ENCODE measurements at regions not wholly inside any gene's neighbourhood (a gene's known extent, or its start where the extent isn't known, plus 50 kb on each side); places are given as distances from the start of the nearest gene placed in this dataset.

DNA sequence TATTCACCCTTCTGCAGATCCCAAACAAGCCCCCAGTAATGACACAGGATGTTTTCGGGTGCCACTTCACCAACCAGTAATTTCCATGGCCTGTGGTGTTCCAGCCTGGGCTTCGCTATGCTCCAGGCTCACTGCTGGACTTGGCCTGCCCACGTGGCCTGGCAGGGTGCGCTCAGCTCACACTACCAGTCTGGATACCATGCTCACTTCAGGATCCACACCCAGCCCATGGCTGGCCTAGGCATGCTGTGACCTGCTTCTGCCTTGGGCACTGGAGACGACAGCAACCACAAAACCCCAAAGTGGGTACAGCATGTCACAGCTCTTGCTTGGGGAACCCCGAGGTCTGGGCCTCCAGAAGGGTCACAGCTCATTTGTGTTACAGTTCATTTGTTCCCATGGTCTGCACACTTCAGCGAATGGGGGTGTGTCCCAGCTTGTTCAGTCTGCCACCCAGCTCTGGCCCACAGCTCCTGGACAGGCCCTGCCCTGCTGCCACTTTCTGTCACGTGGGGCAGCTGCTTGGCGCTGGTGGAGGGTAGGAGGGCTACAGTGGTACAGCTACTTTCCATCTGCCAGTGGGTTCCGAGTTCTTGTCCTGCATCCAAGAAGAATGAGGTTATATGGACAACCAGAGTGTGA lies 650.8 kb downstream of the MCTP2 start:
- Histone ChIP-seq H3K27me3 (ENCODE audit: control insufficient read depth, insufficient read depth, low read length) (no peaks in the 10 kb centered on the region), H3K4me1 (ENCODE audit: control insufficient read depth, insufficient read depth, low read length) (no peaks in the 10 kb centered on the region), H3K9me3 (replicated peaks; ENCODE audit: low read length) (no peaks in the 10 kb centered on the region), H3K4me3 (ENCODE audit: low read length) (no peak overlapping the region), H3K9ac (ENCODE audit: low read depth, low read length) (no peak overlapping the region), H3K4me2 (ENCODE audit: low read length) (no peak overlapping the region), H3K36me3 (ENCODE audit: insufficient read depth, low read length) (no peaks in the 10 kb centered on the region)

DNA sequence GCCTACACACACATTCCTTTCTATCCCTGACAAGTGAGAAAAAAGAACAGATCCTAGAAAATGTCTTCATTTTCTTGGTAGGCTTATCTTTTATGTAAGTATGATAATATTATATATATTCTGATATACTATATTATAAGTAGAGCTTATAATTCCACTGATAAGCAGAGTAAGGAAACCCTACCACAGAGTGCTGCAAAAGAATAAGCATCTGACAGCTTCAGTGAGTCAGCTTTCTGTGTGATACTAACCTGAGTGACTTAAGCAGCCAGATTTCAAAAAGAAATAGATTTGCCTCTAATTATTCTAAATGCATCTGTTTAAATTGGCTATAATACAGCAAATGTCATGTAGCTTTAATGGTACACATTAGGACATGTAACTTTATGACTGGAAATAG lies 656.0 kb downstream of the MCTP2 start:
- no peak overlapping the region for H3K4me3 ChIP-seq (ENCODE audit: low read length)
- H3K36me3 ChIP-seq (ENCODE audit: insufficient read depth, low read length), result no peaks in the 10 kb centered on the region
- no peak overlapping the region for H3K4me2 ChIP-seq (ENCODE audit: low read length)
- H3K27me3 ChIP-seq (ENCODE audit: control insufficient read depth, insufficient read depth, low read length), result no peaks in the 10 kb centered on the region
- H3K4me1 ChIP-seq (ENCODE audit: control insufficient read depth, insufficient read depth, low read length), result no peaks in the 10 kb centered on the region
- peaks cover 2% of the 10 kb centered on the region for H3K9me3 ChIP-seq (replicated peaks; ENCODE audit: low read length)
- no peak overlapping the region for H3K9ac ChIP-seq (ENCODE audit: low read depth, low read length)

DNA sequence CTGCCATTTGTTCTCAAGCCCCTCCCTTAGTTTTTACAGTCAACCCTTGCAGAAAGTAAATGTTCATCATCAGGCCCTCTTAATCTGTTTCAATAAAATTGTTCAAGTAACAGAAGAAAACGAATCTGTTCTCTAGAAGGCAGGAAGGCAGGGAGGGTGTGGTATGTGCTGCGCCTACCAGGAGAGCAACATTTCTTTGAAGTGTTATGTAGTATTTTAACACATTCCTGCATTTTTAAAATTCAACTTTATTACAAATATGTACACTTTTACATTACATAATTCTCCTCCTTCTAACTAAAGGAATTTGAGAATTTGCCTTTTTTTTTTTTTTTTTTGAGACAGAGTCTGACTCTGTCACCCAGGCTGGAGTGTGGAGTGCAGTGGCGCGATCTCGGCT lies 657.8 kb downstream of the MCTP2 start:
- no peak overlapping the region for H3K4me3 ChIP-seq (ENCODE audit: low read length)
- H3K4me1 ChIP-seq (ENCODE audit: control insufficient read depth, insufficient read depth, low read length), result no peaks in the 10 kb centered on the region
- no peaks in the 10 kb centered on the region for H3K36me3 ChIP-seq (ENCODE audit: insufficient read depth, low read length)
- H3K9me3 ChIP-seq (replicated peaks; ENCODE audit: low read length), result peaks cover 2% of the 10 kb centered on the region
- H3K27me3 ChIP-seq (ENCODE audit: control insufficient read depth, insufficient read depth, low read length), result no peaks in the 10 kb centered on the region
- H3K4me2 ChIP-seq (ENCODE audit: low read length), result no peak overlapping the region
- H3K9ac ChIP-seq (ENCODE audit: low read depth, low read length), result no peak overlapping the region

DNA sequence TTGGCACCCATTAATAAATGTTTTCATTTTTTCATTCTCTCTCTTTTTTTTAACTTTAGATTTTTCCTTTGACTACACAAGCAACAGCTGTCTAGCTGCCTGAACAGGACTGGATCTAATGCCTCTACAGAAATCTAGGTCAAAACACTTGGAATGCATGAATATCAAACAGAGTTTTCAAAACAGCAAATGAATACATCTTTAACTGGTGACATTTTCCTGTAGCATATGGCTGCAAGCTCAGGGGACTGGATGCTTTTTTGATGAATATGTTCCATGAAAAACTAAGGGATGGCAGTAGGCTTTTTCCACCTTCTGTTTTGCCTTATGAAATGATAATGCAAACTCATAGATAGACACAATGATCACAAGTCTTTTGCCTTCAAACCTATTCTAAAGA lies 661.7 kb downstream of the MCTP2 start:
- no peak overlapping the region for H3K4me2 ChIP-seq (ENCODE audit: low read length)
- no peaks in the 10 kb centered on the region for H3K4me1 ChIP-seq (ENCODE audit: control insufficient read depth, insufficient read depth, low read length)
- no peaks in the 10 kb centered on the region for H3K36me3 ChIP-seq (ENCODE audit: insufficient read depth, low read length)
- H3K4me3 ChIP-seq (ENCODE audit: low read length), result no peak overlapping the region
- no peak overlapping the region for H3K9ac ChIP-seq (ENCODE audit: low read depth, low read length)
- peaks cover 2% of the 10 kb centered on the region for H3K9me3 ChIP-seq (replicated peaks; ENCODE audit: low read length)
- no peaks in the 10 kb centered on the region for H3K27me3 ChIP-seq (ENCODE audit: control insufficient read depth, insufficient read depth, low read length)

DNA sequence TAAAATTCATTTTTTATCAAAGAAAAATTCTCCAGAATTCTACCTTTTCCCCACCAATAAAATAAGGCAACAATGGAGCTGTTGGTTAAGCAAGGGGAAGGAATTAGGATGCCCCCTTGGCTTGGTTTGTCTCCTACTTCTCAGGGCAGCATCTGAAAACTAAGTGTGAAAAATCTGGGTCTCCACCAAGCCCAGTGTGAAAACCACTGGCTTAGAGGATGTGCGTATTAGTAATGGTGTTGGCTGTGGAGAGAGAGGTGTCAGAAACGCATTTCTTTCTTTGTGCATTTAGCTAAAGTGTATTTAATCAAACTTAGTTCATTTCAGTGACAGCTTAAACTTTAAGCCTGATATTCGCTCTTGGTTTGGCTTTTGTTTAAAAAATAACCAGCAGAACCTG lies 662.7 kb downstream of the MCTP2 start:
- H3K27me3 ChIP-seq (ENCODE audit: control insufficient read depth, insufficient read depth, low read length), result no peaks in the 10 kb centered on the region

DNA sequence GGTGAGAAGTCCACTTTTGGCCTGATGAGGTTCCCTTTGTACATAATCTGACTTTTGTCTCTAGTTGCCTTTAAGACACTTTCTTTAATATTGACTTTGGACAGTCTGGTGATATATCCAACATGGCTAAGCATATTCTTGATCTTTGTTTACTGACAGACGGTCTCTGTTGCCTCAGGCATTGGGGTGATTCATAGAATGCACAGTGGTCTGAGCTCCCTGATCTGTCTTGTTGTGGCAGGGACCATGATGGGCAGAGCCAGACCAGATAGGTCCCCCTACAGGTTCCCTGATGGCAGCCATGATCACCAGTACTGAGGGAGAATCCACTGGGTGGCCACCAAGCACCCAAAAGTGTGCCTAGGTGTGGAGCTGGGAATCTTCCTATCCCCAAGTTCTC lies 678.1 kb downstream of the MCTP2 start:
- no peak overlapping the region for H3K4me2 ChIP-seq (ENCODE audit: low read length)
- H3K9ac ChIP-seq (ENCODE audit: low read depth, low read length), result no peak overlapping the region
- no peaks in the 10 kb centered on the region for H3K36me3 ChIP-seq (ENCODE audit: insufficient read depth, low read length)
- H3K4me3 ChIP-seq (ENCODE audit: low read length), result no peak overlapping the region
- H3K9me3 ChIP-seq (replicated peaks; ENCODE audit: low read length), result no peaks in the 10 kb centered on the region
- no peaks in the 10 kb centered on the region for H3K27me3 ChIP-seq (ENCODE audit: control insufficient read depth, insufficient read depth, low read length)
- no peaks in the 10 kb centered on the region for H3K4me1 ChIP-seq (ENCODE audit: control insufficient read depth, insufficient read depth, low read length)

More for the DNA sequence above, 662.7 kb downstream of the MCTP2 start:
- peaks cover 2% of the 10 kb centered on the region for H3K9me3 ChIP-seq (replicated peaks; ENCODE audit: low read length)
- H3K4me2 ChIP-seq (ENCODE audit: low read length), result no peak overlapping the region
- no peaks in the 10 kb centered on the region for H3K4me1 ChIP-seq (ENCODE audit: control insufficient read depth, insufficient read depth, low read length)
- H3K4me3 ChIP-seq (ENCODE audit: low read length), result no peak overlapping the region
- no peak overlapping the region for H3K9ac ChIP-seq (ENCODE audit: low read depth, low read length)
- no peaks in the 10 kb centered on the region for H3K36me3 ChIP-seq (ENCODE audit: insufficient read depth, low read length)

DNA sequence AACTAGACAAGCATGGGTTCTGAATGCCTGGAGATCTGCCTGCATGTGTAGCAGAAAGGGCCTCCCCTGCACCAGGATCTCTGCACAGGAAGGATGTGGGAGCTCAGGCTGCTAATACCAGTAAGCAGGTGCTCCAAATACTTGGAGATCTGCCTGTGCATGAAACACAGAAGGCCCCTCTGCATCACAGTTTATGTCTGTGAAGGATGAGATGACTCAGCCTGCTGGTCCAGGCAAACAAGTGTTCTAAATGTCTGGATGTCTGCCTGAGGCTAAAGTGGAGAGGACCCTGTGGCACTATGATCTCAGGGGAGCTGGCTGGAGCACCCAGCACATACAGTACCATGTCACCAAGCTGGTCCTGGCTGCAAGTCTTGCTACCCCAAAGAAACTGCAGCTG lies 678.8 kb downstream of the MCTP2 start:
- H3K9me3 ChIP-seq (replicated peaks; ENCODE audit: low read length), result no peaks in the 10 kb centered on the region
- H3K36me3 ChIP-seq (ENCODE audit: insufficient read depth, low read length), result no peaks in the 10 kb centered on the region
- H3K4me2 ChIP-seq (ENCODE audit: low read length), result no peak overlapping the region
- no peaks in the 10 kb centered on the region for H3K27me3 ChIP-seq (ENCODE audit: control insufficient read depth, insufficient read depth, low read length)
- no peak overlapping the region for H3K4me3 ChIP-seq (ENCODE audit: low read length)
- H3K4me1 ChIP-seq (ENCODE audit: control insufficient read depth, insufficient read depth, low read length), result no peaks in the 10 kb centered on the region
- no peak overlapping the region for H3K9ac ChIP-seq (ENCODE audit: low read depth, low read length)

DNA sequence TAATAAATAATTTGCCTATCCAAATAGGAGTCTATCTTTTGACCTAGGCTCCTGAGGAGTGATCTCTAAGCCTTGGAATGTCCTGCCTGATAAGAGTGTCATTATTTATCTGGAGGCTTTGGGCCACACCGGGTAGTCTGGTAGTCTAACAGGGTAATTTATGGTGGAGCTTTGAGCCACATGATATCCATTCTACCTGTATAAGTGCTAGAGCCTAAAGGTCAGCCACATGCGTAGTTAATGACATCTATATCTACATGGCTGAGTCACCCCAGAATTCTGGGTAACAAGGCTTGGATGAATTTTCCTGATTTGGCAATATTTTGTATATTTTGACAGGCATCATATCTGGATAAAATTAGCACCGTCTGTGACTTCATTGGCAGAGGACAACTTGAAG lies 681.4 kb downstream of the MCTP2 start:
- Histone ChIP-seq H3K27me3 (ENCODE audit: control insufficient read depth, insufficient read depth, low read length) (no peaks in the 10 kb centered on the region), H3K9me3 (replicated peaks; ENCODE audit: low read length) (no peaks in the 10 kb centered on the region), H3K4me1 (ENCODE audit: control insufficient read depth, insufficient read depth, low read length) (no peaks in the 10 kb centered on the region), H3K9ac (ENCODE audit: low read depth, low read length) (no peak overlapping the region), H3K4me3 (ENCODE audit: low read length) (no peak overlapping the region), H3K4me2 (ENCODE audit: low read length) (no peak overlapping the region), H3K36me3 (ENCODE audit: insufficient read depth, low read length) (no peaks in the 10 kb centered on the region)

DNA sequence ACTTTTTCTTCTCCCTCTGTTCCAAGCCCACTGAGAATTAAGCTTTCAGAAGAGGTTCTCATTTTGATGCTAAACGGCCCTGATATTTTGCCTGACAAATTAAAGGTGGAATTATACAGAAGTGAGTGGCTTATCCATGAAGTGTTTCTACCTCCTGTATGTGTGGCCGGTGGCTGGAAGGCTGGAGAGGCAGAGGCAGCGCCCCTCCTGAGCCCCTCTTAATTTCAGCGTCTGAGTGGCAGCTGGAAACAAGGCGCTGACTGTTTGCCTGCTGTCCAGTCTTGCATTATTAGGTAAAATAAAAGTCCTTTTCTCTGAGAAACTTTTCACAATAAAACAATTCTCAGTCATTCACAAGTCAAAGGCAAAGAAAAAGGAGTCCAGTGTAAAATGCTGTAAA lies 685.7 kb downstream of the MCTP2 start:
- Histone ChIP-seq H3K4me2 (ENCODE audit: low read length) (no peak overlapping the region), H3K9ac (ENCODE audit: low read depth, low read length) (no peak overlapping the region), H3K4me1 (ENCODE audit: control insufficient read depth, insufficient read depth, low read length) (no peaks in the 10 kb centered on the region), H3K4me3 (ENCODE audit: low read length) (no peak overlapping the region), H3K9me3 (replicated peaks; ENCODE audit: low read length) (no peaks in the 10 kb centered on the region), H3K36me3 (ENCODE audit: insufficient read depth, low read length) (no peaks in the 10 kb centered on the region), H3K27me3 (ENCODE audit: control insufficient read depth, insufficient read depth, low read length) (no peaks in the 10 kb centered on the region)

DNA sequence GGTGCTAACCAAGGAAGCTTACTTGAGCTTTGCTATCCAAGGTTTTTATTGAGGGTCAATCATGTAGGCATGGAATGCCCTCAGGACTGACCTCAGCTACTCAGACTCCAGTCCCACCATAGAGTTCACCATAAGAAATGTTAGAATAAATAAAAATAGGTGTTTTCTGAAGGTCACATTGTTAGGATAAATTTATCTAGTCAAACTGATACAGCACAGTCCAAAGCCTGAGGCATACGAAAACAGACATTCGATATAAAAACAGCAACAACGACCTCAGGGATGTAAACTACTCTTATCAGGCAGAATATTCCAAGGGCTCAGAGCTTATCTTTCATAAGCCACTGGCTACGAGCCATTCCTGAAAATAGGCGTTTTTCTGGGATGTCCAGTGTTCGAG lies 690.6 kb downstream of the MCTP2 start:
- H3K4me1 ChIP-seq (ENCODE audit: control insufficient read depth, insufficient read depth, low read length), result no peaks in the 10 kb centered on the region
- no peak overlapping the region for H3K9ac ChIP-seq (ENCODE audit: low read depth, low read length)
- H3K4me3 ChIP-seq (ENCODE audit: low read length), result no peak overlapping the region
- no peak overlapping the region for H3K4me2 ChIP-seq (ENCODE audit: low read length)
- no peaks in the 10 kb centered on the region for H3K27me3 ChIP-seq (ENCODE audit: control insufficient read depth, insufficient read depth, low read length)
- H3K9me3 ChIP-seq (replicated peaks; ENCODE audit: low read length), result no peaks in the 10 kb centered on the region
- H3K36me3 ChIP-seq (ENCODE audit: insufficient read depth, low read length), result no peaks in the 10 kb centered on the region

DNA sequence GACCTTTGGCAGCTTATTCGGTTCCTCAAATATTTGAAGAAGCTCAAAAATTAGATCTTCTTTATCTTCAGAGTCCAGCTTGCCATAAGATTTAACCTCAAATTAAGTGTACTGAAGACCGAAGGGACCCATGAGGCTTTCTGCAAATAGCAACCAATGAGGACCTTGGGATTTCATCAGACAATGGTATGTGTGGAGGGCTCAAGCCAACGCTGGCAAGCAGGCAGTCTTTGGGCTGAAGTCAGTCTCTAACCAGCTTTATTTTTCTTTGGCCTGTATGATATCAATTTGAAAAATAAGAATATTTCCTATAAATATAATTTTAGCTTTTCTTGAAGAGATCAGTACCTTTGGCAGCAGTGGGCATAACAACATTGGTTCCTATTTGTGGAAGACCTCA lies 692.7 kb downstream of the MCTP2 start:
- Histone ChIP-seq H3K9ac (ENCODE audit: low read depth, low read length) (no peak overlapping the region), H3K27me3 (ENCODE audit: control insufficient read depth, insufficient read depth, low read length) (no peaks in the 10 kb centered on the region), H3K4me2 (ENCODE audit: low read length) (no peak overlapping the region), H3K4me1 (ENCODE audit: control insufficient read depth, insufficient read depth, low read length) (no peaks in the 10 kb centered on the region), H3K9me3 (replicated peaks; ENCODE audit: low read length) (no peaks in the 10 kb centered on the region), H3K36me3 (ENCODE audit: insufficient read depth, low read length) (no peaks in the 10 kb centered on the region), H3K4me3 (ENCODE audit: low read length) (no peak overlapping the region)

DNA sequence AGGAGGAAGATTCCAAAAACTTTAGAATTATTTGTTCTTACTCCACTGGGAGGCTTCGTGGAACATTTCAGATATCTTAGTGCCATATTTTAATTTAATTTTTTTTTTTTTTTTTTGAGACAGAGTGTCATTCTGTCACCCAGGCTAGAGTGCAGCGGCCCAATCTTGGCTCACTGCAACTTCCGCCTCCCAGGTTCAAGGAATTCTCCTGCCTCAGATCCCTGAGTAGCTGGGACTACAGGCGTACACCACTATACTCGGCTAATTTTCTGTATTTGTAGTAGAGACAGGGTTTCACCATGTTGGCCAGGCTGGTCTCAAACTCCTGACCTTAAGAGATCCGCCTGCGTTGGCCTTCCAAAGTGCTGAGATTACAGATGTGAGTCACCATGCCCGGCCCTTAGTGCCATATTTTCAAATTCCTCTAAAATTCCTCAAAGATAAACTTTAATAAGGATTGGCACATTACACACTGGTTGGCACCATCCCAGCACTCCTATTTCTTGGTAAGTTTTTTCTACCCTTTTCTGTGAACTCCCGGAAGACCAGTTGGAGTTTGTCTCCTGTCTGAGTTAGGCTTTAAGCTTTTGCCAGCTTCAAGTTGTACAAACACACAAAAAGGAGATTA lies 693.7 kb downstream of the MCTP2 start:
- Histone ChIP-seq H3K27me3 (ENCODE audit: control insufficient read depth, insufficient read depth, low read length) (no peaks in the 10 kb centered on the region), H3K9me3 (replicated peaks; ENCODE audit: low read length) (no peaks in the 10 kb centered on the region), H3K4me3 (ENCODE audit: low read length) (no peak overlapping the region), H3K4me2 (ENCODE audit: low read length) (no peak overlapping the region), H3K9ac (ENCODE audit: low read depth, low read length) (no peak overlapping the region), H3K36me3 (ENCODE audit: insufficient read depth, low read length) (no peaks in the 10 kb centered on the region), H3K4me1 (ENCODE audit: control insufficient read depth, insufficient read depth, low read length) (no peaks in the 10 kb centered on the region)
